HepG2 (cell line): ENCODE measurements at regions not wholly inside any gene's neighbourhood (a gene's known extent, or its start where the extent isn't known, plus 50 kb on each side); places are given as distances from the start of the nearest gene placed in this dataset.

Experiments
- ATAC-seq: fragments of 200-7000 bp; cut with Tn5 transposase; 3 replicates; pipeline ENCODE4 v1.9.1; 2020; ENCODE audit warnings: mild to moderate bottlenecking, moderate library complexity
- BruUV-seq: library from RNA; stranded (reverse); fragments of 400-500 nt; replicated peaks from 2 replicates; lab custom pipeline; 2021; lab: Mats Ljungman, UMichigan
- CTCF ChIA-PET: fragments of 300-600 bp; formaldehyde crosslinking; extraction: SDS; loops from one replicate; lab custom pipeline; 2021; ENCODE audit warnings: low total read pairs, inconsistent platforms, low intra/inter-chr PET ratio; lab: Yijun Ruan, JAX
- POLR2A ChIA-PET: fragments of 350-600 bp; sonication (Branson Sonifier 250); formaldehyde crosslinking; loops from one replicate; lab custom pipeline; 2020; ENCODE audit warnings: antibody characterized with exemption, inconsistent platforms; lab: Yijun Ruan, JAX
- DNase-seq: peaks from one replicate; pipeline ENCODE4 v3.0.0-alpha.2; 2015; ENCODE audit warnings: low spot score
- FAIRE-seq: peaks from 3 replicates; lab custom pipeline; 2011; peaks lifted over from hg19 to GRCh38; lab: Jason Lieb, UNC
- H2AFZ ChIP-seq: one replicate; pipeline ENCODE4 v1.6.1; 2011; ENCODE audit warnings: low read length, inconsistent platforms
- H3K27ac ChIP-seq: fragments of 300-600 bp; 3 replicates; pipeline ENCODE4 v1.8.0; 2011; ENCODE audit warnings: mixed run types, mild to moderate bottlenecking, mixed read lengths, low read length, inconsistent platforms; ENCODE audit not compliant: insufficient read depth; ENCODE audit errors: extremely low read length
- H3K27me3 ChIP-seq, 2 experiments: fragments of 200-600 bp in 1 of 2; 2 replicates in 1 of 2; 3 replicates in 1 of 2; pipeline versions ENCODE4 v1.6.0 to v1.8.0; 2011; ENCODE audit warnings: low read length in 2 of 2, mild to moderate bottlenecking in 2 of 2, moderate library complexity in 2 of 2, inconsistent platforms in 1 of 2; ENCODE audit not compliant: insufficient read depth in 2 of 2, control insufficient read depth in 1 of 2
- H3K36me3 ChIP-seq, 2 experiments: fragments of 200-600 bp in 1 of 2; replicated peaks in 1 of 2; 2 replicates in 1 of 2; 3 replicates in 1 of 2; pipeline versions ENCODE4 v1.5.1 to v1.8.0; 2011; ENCODE audit warnings: low read length in 2 of 2, inconsistent platforms in 1 of 2; ENCODE audit not compliant: insufficient read depth in 2 of 2, control insufficient read depth in 1 of 2
- H3K4me1 ChIP-seq: 2 replicates; pipeline ENCODE4 v1.5.1; 2012; ENCODE audit warnings: low read length, inconsistent platforms; ENCODE audit not compliant: insufficient read depth
- H3K4me2 ChIP-seq: 2 replicates; pipeline ENCODE4 v1.6.0; 2011; ENCODE audit warnings: low read depth, low read length, inconsistent platforms
- H3K4me3 ChIP-seq, 3 experiments: fragments of 200-600 bp in 1 of 3; sonication (generic), shearing (Covaris generic) in 1 of 3; replicated peaks in 1 of 3; 2 replicates each; pipeline ENCODE4 v1.5.1; 2011 to 2016; ENCODE audit warnings: low read length in 3 of 3, inconsistent platforms in 2 of 3, low read depth in 2 of 3, mild to moderate bottlenecking in 2 of 3, control low read depth in 1 of 3, mixed read lengths in 1 of 3; ENCODE audit not compliant: insufficient read depth in 1 of 3
- H3K79me2 ChIP-seq: one replicate; pipeline ENCODE4 v1.6.1; 2011; ENCODE audit warnings: low read length, inconsistent platforms; ENCODE audit not compliant: insufficient read depth
- H3K9ac ChIP-seq: 2 replicates; pipeline ENCODE4 v1.6.0; 2011; ENCODE audit warnings: mild to moderate bottlenecking, low read depth, low read length, inconsistent platforms; ENCODE audit not compliant: insufficient read depth
- H3K9me3 ChIP-seq: 2 replicates; pipeline ENCODE4 v1.5.1; 2012; ENCODE audit warnings: mild to moderate bottlenecking, low read length
- H4K20me1 ChIP-seq: 2 replicates; pipeline ENCODE4 v1.6.0; 2011; ENCODE audit warnings: inconsistent platforms, mild to moderate bottlenecking, low read length, moderate library complexity; ENCODE audit not compliant: insufficient read depth
- GFI1 ChIP-seq: sonication (generic); formaldehyde crosslinking; IDR thresholded peaks from 2 replicates; pipeline ENCODE4 v1.5.0; 2020; ENCODE audit warnings: missing genetic modification reagents, mild to moderate bottlenecking, borderline replicate concordance
- KLF12 ChIP-seq: sonication (generic); formaldehyde crosslinking; IDR thresholded peaks from 2 replicates; pipeline ENCODE4 v1.4.0; 2020; ENCODE audit warnings: missing genetic modification reagents, borderline replicate concordance
- NFIC ChIP-seq: IDR thresholded peaks from 2 replicates; pipeline ENCODE4 v1.6.1; 2012; ENCODE audit warnings: mild to moderate bottlenecking, low read length, inconsistent platforms
- PHF21A ChIP-seq: sonication (generic); formaldehyde crosslinking; IDR thresholded peaks from 2 replicates; pipeline ENCODE4 v1.5.0; 2020; ENCODE audit warnings: mild to moderate bottlenecking, missing genetic modification reagents
- RARG ChIP-seq: sonication (generic); formaldehyde crosslinking; IDR thresholded peaks from 2 replicates; pipeline ENCODE4 v1.4.0; 2020; ENCODE audit warnings: low read depth, mild to moderate bottlenecking, missing genetic modification reagents
- RFXAP ChIP-seq: sonication (generic); formaldehyde crosslinking; IDR thresholded peaks from 2 replicates; pipeline ENCODE4 v1.4.0; 2020; ENCODE audit warnings: missing genetic modification reagents, borderline replicate concordance
- SAFB2 ChIP-seq: sonication (generic); formaldehyde crosslinking; IDR thresholded peaks from 2 replicates; pipeline ENCODE4 v1.5.1; 2020; ENCODE audit warnings: missing genetic modification reagents, low read depth, mild to moderate bottlenecking, borderline replicate concordance
- ZMYM2 ChIP-seq: sonication (generic); formaldehyde crosslinking; IDR thresholded peaks from 2 replicates; pipeline ENCODE4 v1.8.0; 2022; ENCODE audit warnings: mild to moderate bottlenecking, missing genetic modification reagents
- ZNF124 ChIP-seq: sonication (generic); formaldehyde crosslinking; IDR thresholded peaks from 2 replicates; pipeline ENCODE4 v1.4.0; 2020; ENCODE audit warnings: missing genetic modification reagents
- ZNF256 ChIP-seq: sonication (generic); formaldehyde crosslinking; conservative IDR thresholded peaks from 2 replicates; pipeline ENCODE4 v1.4.0; 2020; ENCODE audit warnings: missing genetic modification reagents
- ZNF446 ChIP-seq: sonication (generic); formaldehyde crosslinking; IDR thresholded peaks from 2 replicates; pipeline ENCODE4 v1.5.0; 2020; ENCODE audit warnings: mild to moderate bottlenecking, missing genetic modification reagents
- ZNF468 ChIP-seq: sonication (generic); formaldehyde crosslinking; IDR thresholded peaks from 2 replicates; pipeline ENCODE4 v1.8.0; 2022; ENCODE audit warnings: mild to moderate bottlenecking, moderate library complexity, missing genetic modification reagents
- ZNF512B ChIP-seq: sonication (generic); formaldehyde crosslinking; IDR thresholded peaks from 2 replicates; pipeline ENCODE4 v1.5.1; 2020; ENCODE audit warnings: missing genetic modification reagents, mild to moderate bottlenecking, borderline replicate concordance
- ZNF652 ChIP-seq: IDR thresholded peaks from 2 replicates; pipeline ENCODE4 v1.6.1; 2016; ENCODE audit warnings: low read depth, borderline replicate concordance
- ZNF710 ChIP-seq: sonication (generic); formaldehyde crosslinking; IDR thresholded peaks from 2 replicates; pipeline ENCODE4 v1.5.0; 2020; ENCODE audit warnings: mild to moderate bottlenecking, missing genetic modification reagents, borderline replicate concordance
- ZSCAN12 ChIP-seq: sonication (generic); formaldehyde crosslinking; IDR thresholded peaks from 2 replicates; pipeline ENCODE4 v1.9.0; 2021; ENCODE audit warnings: mild to moderate bottlenecking, missing genetic modification reagents
- WGBS: methylation state at CpG from one replicate; pipeline ENCODE4 v1.1.6; 2017; ENCODE audit warnings: low lambda C conversion rate; 5-methylcytosine and 5-hydroxymethylcytosine counted together
- in situ Hi-C: cut with HindIII; loops from 2 replicates; pipeline ENCODE4 v1.10.0; 2017; ENCODE audit warnings: low pct_unique_long_range_greater_than_20kb; ENCODE audit not compliant: extremely low pct_ligation_motif_present
- intact Hi-C: fragments of 100-400 bp; cut with micrococcal nuclease; formaldehyde crosslinking; loops from one replicate; pipeline ENCODE4 v1.10.0; 2022; ENCODE audit not compliant: unreplicated experiment
- TF ChIP-seq, protein P1 (sequence below): IDR thresholded peaks from 2 replicates; pipeline ENCODE4 v1.6.1; 2016; ENCODE audit warnings: low read depth

DNA sequence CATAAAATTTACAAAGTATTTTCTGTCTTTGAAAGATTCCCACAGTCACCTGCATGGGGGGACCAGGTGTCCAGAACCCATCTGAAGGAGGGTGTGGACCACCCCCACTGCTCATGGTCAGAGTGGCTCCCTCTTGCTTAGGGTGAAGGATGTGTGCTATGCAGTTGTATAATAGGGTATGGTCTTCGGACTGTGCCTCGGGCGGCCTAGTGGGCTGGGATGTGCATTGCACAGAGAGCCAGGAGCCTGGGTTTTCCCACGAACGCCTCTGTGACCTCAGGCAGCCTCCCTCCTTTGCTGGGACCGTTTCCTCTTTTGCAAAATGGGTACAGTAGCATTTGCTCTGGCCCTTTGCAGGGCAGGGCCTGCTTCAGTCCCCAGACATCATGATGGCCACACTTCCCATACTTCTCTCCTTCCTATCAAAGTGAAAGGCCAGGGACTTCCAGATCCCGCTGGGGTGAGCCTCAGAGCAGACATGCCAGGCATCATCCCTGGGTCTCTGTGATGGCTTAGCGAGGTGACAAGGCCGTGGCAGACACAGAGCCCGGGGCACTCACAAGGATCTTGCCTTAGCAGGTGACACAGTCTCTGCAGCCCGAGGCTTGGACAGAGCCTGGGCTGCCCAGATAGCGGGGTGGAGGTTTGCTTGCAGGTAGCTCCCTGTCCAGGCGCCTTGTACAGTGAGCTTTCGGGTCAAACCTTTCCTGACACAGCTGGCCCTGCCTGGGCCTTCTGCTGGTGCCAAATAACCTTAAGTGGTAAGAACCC, 59.4 kb upstream of the ZNF536 start:
- Histone ChIP-seq H3K4me2 (no peak overlapping the region), H3K27me3 (no peaks in the 10 kb centered on the region), H4K20me1 (no peaks in the 10 kb centered on the region), H3K79me2 (no peaks in the 10 kb centered on the region), H3K4me3 (no peak overlapping the region), H3K9ac (no peak overlapping the region), H3K36me3 (no peaks in the 10 kb centered on the region), H3K27ac (no peak overlapping the region), H3K9me3 (no peaks in the 10 kb centered on the region), H2AFZ (no peak overlapping the region), H3K4me1 (peaks cover 10% of the 10 kb centered on the region)
- no peak for FAIRE-seq
- ChIA-PET POLR2A (no interaction called here), CTCF (no interaction called here)
- peak; percentile 80 for ATAC-seq
- in situ Hi-C loops (no loop called here), intact Hi-C loops (no loop called here)
- no peak for DNase-seq
- WGBS = 18% methylated on average over 3 of the region's 14 CpGs
- no TSS peak for BruUV-seq
- TF ChIP-seq ZNF652 = no peak
- no peak for TF ChIP-seq ZNF446 (CRISPR knock-in tag)
- TF ChIP-seq GFI1 = no peak
- no peak for TF ChIP-seq ZMYM2 (CRISPR knock-in tag)
- no peak for TF ChIP-seq RARG (CRISPR knock-in tag)
- TF ChIP-seq RFXAP (CRISPR knock-in tag) = no peak
- no peak for TF ChIP-seq ZSCAN12 (CRISPR knock-in tag)
- TF ChIP-seq NFIC = no peak
- TF ChIP-seq ZNF710 (CRISPR knock-in tag) = no peak
- TF ChIP-seq ZNF512B (CRISPR knock-in tag) = no peak
- TF ChIP-seq, protein P1, sequence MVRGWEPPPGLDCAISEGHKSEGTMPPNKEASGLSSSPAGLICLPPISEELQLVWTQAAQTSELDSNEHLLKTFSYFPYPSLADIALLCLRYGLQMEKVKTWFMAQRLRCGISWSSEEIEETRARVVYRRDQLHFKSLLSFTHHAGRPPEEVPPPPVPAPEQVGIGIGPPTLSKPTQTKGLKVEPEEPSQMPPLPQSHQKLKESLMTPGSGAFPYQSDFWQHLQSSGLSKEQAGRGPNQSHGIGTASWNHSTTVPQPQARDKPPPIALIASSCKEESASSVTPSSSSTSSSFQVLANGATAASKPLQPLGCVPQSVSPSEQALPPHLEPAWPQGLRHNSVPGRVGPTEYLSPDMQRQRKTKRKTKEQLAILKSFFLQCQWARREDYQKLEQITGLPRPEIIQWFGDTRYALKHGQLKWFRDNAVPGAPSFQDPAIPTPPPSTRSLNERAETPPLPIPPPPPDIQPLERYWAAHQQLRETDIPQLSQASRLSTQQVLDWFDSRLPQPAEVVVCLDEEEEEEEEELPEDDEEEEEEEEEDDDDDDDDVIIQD = no peak
- no peak for TF ChIP-seq ZNF256 (CRISPR knock-in tag)
- TF ChIP-seq SAFB2 = no peak
- no peak for TF ChIP-seq ZNF468 (CRISPR knock-in tag)
- TF ChIP-seq PHF21A (CRISPR knock-in tag) = no peak
- TF ChIP-seq ZNF124 (CRISPR knock-in tag) = no peak
- TF ChIP-seq KLF12 = no peak
